ENCODE measurements at regions not wholly inside any gene's neighbourhood (a gene's known extent, or its start where the extent isn't known, plus 50 kb on each side); places are given as distances from the start of the nearest gene placed in this dataset. TPM values are rescaled to one million over a fixed set of nuclear protein-coding genes. Genes with fewer than 3 reads are reported as not detected.

Small RNAs in the stretch of these regions (small RNA-seq; reads per million reads assigned to genes)
- gene RNU1-141P, result not detected

All from K562 (cell line).